Panc1 (cell line): ENCODE measurements at regions not wholly inside any gene's neighbourhood (a gene's known extent, or its start where the extent isn't known, plus 50 kb on each side); places are given as distances from the start of the nearest gene placed in this dataset.

Experiments
- POLR2AphosphoS5 ChIP-seq: IDR thresholded peaks from 2 replicates; pipeline ENCODE4 v1.6.1; 2012; ENCODE audit warnings: mild to moderate bottlenecking, low read depth, low read length, moderate library complexity
- SIN3A ChIP-seq: IDR thresholded peaks from 2 replicates; pipeline ENCODE4 v1.6.1; 2012; ENCODE audit warnings: low read depth, mild to moderate bottlenecking, low read length, moderate library complexity, borderline replicate concordance; ENCODE audit not compliant: insufficient read depth
- TCF7L2 ChIP-seq: IDR thresholded peaks from 2 replicates; pipeline ENCODE4 v1.6.1; 2011; ENCODE audit warnings: mild to moderate bottlenecking, low read depth, low read length, inconsistent platforms
- TF ChIP-seq, protein P1 (sequence below): fragments of 450-650 bp; IDR thresholded peaks from 2 replicates; pipeline ENCODE4 v1.5.1; 2017; ENCODE audit warnings: mild to moderate bottlenecking

GRCh38 chr2:120539937-120540718 lies 194.2 kb downstream of the INHBB start:
- TF ChIP-seq, protein P1, sequence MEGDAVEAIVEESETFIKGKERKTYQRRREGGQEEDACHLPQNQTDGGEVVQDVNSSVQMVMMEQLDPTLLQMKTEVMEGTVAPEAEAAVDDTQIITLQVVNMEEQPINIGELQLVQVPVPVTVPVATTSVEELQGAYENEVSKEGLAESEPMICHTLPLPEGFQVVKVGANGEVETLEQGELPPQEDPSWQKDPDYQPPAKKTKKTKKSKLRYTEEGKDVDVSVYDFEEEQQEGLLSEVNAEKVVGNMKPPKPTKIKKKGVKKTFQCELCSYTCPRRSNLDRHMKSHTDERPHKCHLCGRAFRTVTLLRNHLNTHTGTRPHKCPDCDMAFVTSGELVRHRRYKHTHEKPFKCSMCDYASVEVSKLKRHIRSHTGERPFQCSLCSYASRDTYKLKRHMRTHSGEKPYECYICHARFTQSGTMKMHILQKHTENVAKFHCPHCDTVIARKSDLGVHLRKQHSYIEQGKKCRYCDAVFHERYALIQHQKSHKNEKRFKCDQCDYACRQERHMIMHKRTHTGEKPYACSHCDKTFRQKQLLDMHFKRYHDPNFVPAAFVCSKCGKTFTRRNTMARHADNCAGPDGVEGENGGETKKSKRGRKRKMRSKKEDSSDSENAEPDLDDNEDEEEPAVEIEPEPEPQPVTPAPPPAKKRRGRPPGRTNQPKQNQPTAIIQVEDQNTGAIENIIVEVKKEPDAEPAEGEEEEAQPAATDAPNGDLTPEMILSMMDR, result no peak
- TF ChIP-seq POLR2AphosphoS5 (no peak), SIN3A (no peak), TCF7L2 (no peak)
